HG03095 (cell line): ENCODE measurements at regions not wholly inside any gene's neighbourhood (a gene's known extent, or its start where the extent isn't known, plus 50 kb on each side); places are given as distances from the start of the nearest gene placed in this dataset.
A peak's percentile ranks its signal among the peaks of the same experiment; 100 is the strongest.

ENCODE experiments used
- ATAC-seq: cut with Tn5 transposase; IDR thresholded peaks from one replicate; pipeline ENCODE4 v1.9.1; 2021; ENCODE audit warnings: moderate library complexity; ENCODE audit not compliant: unreplicated experiment

DNA sequence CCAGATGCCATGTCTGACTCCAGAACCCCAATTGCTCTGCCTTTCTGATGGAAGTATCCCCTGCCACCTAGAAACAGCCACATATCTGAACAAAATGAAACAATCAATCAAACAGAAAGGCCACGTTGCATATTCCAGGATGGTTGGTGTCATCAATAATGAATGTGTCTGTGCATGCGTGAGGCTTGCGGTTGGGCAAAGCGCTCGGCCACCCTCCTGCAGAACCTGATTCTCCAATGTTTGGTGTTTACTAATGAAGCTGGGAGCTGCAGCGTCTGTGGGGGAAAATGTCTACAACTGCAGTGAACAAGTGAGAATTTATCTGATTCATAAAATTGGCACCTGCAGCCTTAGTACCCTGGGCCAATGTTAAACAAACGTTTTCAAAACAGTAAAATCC is 121.2 kb upstream of the ADARB2 start:
- ATAC-seq: no peak

DNA sequence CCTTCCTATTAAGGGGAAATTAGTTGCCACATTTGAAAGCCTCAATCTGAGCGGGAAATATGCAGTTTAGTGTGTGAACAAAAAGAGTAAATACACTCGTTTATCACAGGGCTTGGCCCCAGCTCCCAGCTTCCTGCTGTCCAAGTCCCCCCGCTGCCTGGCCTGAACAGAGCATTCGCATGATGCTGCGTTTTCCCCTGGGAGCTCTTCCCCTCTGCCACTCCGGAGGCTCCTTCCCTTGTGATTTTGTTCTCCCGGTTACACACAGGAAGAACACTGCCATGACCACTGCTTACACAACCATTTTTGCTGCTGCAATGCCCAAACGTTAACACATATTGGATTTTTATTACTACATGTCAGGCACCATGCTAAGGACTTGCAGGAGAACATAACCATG is 120.7 kb upstream of the ADARB2 start:
- ATAC-seq: no peak

DNA sequence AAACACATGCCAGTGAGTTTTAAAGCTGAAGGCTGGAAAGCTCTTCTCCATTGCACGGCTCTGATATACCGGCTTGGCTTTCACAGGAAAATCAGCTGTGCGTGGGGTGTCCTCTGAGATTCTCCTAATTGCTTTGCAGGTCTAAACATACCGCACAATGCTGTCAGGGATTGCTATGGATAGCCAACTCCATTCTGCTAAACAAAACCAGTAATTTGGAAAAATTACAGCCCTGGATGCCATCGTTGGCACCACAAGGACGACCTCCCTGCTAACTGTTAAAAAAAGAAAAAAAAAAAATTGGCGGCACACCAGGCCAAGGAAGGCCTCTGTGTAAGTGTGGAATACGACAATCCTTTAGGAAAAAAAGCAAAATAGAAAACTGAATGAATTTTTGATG is 118.6 kb upstream of the ADARB2 start:
- no peak for ATAC-seq

DNA sequence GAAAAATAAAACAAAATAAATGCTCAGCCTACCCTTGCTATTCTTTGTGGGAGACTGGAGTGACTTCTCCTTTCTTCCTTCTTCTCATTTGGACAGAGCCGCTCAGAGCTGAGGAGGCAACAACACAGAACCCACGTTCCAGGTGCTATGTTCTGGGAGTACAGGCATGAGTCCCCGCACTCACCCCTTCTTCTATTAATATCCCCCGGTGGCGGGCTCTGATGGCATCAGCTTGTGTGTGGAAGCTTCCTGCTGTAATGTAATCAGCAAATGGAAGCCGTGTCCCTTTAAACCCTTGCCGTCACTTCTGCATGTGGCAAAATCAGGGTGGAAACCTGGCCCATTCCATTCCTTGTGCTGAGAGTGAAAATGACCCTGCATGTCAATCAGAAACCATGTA is 116.9 kb upstream of the ADARB2 start:
- ATAC-seq: no peak

DNA sequence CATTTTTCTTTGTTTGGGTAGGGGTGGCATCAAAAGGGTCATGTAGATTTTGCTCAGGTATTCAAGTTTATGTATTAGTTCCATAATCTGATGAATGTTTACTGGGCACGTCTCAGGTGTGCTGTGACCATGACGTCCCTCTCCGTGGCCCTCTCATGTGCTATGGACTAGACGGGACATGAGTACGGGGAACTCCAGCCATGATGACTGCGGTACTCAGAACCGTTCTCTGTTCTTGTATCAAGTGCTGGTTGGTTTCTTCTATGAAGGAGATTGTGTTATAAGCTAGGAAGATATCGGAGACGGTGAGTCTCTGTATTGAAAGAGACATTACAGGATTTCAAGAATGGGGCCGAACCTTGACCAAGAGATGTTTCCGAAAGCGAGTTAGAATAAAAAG is 116.5 kb upstream of the ADARB2 start:
- ATAC-seq: no peak

DNA sequence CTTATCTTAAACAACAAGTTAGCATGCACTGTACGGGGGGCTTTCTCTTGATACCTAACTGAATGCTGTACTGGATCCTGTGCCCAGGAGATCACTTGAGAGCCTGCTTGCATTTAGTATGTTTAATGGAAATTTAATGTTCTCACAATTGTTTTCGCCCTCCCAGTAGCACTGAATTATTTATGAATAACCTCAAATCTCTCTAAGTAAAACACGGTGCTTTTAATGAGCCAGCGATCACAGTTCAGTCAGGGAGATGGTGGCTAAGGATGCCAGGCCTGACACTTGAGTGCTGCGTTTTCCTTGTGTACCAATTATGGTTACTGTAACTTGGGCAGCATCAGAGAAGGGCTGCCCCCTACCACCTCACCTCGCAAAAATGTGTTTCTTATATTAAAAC is 115.5 kb upstream of the ADARB2 start:
- no peak for ATAC-seq

DNA sequence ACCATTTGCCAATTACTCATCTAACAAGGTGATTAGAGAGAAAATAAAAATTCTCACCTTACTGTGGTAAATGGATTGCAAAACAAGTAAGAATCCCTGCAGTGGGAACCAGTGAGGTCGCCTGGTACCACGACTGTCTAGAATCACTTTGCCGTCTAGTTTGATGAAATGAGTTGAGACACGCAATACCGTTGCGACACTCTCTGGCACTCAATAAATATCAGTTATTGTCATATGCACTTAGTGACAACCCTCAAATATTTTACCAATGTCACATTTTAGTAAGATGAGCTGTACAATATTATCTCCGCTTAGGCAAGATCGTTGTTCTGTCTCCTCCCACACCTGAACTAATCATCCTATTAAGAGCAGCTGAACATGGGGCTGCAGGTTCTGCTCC is 114.4 kb upstream of the ADARB2 start:
- ATAC-seq: no peak

DNA sequence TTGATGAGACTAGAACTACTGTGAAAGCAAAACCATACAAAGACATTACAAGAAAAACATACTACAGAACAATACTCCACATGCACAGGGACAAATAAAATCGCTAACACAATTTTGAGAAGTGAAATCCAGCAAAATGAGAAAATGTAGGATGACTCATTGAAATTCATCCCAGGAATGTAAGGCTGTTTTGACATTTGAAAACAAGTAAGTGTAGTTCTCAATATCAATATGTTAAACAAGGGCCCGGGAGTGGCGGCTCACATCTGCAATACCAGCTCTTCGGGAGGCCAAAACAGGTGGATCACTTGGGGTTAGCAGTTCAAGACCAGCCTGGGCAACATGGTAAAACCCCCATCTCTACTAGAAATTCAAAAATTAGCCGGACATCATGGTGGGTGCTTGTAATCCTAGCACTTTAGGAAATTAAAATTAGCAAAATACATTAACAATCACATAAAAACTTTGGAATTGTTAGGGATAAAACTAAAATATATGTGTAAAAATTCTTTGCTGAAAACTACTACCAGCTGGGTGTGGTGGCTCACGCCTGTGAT is 113.7 kb upstream of the ADARB2 start:
- no peak for ATAC-seq

DNA sequence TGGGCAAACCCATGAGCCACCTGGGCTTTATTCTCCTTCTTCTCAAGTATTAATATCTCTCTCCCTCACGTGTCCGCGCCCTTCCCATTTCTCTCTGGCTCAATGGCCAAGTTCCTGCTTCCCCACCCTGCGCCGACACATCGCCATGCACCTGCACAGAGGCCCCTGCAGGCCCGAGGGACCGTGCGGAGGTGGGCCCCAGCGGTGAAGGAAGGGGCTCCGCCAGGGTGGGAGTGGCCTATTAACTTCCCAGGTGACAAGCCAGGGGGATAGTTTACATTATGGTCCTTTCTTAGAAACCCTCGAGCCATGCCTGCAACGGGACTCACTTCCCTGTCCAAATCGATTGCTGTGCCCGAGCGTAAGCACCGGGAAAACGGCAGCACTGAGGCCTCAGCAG is 110.0 kb upstream of the ADARB2 start:
- no peak for ATAC-seq

DNA sequence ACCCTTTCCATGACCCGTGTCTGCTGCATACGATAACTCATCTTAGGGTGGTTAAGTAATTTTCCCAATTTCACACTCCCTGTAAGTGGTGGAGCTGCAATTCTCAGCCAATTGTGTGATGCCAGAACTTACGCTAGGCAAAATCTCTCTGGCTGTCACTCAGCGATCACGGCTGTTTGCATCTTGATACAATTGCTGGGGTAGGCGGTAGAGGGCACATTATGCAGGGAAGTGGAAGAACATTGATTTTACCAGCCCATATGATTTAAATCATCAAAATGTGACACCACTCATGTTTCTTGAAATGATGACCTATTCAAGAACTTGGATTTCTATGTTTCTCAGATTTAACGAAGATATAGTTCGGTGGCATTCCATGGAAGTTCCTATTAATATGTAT is 108.7 kb upstream of the ADARB2 start:
- no peak for ATAC-seq

DNA sequence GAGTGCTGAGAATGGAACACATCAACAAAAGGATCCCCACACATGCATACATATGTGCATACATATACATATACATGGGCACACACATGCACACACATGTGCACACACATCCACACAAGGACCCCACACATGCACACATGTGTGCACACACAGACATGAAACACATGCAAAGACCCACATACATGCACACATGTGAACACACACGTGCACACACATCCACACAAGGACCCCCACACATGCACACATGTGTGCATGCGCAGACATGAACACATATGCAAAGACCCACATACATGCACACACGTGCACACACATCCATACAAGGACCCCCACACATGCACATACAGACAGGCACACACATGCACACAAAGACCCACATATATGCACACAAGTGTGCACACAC is 104.4 kb upstream of the ADARB2 start:
- ATAC-seq: no peak

DNA sequence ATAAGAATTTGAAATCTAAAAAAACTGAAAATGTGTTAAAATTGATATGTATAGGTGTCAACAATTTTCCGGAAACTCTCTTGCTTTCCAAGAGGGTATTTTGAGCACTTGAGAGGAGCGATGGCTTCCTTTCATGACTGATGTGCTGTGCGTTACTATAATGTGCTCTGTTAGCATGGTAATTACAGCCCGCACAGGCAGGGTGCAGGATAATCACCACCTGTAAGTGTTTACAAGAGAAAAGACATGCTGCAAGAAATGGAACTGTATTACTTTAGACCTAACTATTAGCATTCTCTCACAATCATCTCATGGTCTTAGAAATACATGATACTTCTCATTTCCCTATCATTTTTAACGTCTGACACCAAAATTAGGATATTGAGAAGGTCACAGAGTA is 92.4 kb upstream of the ADARB2 start:
- no peak for ATAC-seq

DNA sequence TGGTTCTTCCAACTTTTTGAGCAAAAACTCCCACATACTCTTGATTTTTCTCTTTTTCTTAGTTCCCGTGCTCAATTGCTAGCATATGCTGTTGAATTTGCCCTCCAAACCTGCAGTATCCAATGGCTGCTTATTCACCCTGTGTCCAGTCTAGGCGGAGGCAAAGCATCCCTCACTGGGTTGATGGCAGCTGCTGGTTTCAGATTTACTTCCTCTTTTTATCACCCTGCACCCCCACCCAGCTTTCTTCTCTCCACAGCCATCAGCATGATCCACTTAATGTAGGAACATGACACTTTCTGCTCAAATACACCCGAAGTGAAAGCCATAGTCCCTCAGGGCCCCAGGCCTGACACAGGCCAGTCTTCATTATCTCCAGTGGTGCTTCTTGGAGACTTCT is 87.6 kb upstream of the ADARB2 start:
- ATAC-seq: peak; percentile 46

DNA sequence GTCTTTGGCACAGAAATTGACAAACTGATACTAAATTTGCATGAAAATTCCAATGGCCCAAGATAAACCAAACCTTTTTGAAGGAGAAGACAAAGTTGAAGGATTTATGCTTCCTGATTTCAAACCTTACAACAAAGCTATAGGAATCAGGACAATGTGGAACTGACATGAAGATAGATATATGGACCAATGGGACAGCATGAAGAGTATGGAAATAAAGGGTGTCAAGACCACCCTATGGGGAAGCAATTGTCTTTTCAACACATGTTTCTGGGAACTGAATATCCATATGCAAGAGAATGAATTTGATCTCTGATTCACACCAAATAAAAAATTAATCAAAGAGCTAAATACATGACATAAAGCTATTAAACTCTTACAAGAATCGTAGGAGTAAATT is 77.2 kb upstream of the ADARB2 start:
- no peak for ATAC-seq

DNA sequence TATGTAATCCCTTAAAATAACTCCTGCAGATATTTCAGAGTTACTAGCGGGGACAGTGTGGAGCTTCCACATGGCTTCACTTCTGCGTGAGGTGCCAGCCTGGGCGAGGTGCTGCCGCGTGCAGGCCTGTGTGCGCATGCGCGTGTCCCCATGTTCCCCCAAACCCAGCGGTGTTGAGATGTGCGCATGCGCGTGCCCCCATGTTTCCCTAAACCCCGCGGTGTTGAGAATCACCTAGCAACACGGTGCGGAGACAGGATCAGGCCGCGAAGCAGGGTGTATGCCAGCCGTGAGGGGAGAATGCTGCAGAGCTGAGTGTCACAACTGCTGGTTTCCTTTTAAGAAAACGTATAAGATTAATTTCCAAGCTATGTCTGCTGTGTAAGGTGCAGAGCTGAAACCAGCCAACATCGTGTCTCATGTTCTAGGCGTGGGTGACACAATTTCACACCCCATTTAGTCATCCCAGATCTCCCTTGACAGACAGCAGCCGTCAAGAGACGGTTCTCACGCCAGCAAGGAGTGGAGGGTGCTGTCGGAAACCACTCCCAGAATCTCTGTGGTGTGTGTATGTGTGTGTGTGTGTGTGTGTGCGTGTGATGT is 71.9 kb upstream of the ADARB2 start:
- ATAC-seq: no peak

DNA sequence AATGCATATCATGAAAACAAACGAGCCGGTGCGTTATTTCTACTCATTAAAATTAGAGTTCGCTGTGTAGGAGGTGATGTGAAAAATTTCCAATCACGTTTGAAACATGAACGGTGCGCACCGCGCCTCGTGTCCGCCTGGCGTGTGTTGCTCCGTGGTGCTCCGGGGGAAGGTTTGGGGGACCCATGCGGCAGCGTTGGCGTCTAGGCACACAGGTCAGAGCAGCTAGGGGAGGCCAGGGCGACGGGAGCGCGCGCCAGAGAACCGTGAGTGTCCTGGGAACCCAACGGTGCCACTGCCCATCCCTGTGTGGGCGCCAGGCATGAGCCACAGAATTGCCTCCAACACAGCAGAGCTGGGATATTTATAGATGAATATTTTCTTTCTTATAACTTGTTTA is 70.6 kb upstream of the ADARB2 start:
- ATAC-seq: no peak

DNA sequence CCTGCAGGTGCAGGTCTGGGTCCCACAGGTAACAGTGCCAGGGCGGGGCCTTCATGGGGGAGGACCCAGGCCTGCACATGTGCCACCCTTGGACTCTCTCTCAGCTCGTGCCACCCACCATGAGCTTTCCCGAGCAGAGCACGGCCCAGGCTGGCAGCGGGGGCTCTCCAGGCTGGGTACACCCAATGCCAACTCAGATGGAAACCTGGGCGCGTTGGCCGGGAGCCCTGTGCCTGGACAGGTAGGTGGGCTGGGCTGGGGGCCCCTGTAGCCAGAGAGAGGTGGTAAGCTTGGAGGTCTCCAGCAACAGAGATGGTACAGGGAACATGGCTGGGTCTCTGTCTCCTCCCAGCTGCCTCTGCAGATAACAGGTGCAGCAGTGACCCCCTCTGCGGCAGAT is 69.9 kb upstream of the ADARB2 start:
- ATAC-seq: no peak

DNA sequence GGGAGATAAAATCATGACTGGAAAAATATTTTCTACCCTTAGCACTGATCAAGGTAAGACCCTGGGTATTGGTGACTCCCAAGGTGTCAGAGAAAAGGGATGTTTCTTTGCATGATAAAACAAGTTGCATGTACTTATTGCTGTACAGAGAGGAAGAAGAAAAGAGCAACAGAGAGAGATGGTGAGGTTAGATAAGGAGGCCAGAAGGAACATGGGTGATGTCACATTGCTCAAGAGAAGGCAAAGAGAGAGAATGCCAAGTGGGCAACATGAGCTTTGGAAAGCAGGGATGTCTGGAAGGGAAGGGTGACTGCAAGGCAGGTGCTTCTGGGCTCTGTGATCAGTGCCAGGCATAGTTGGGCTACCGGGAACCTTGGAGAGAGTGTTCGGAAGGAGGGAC is 65.1 kb upstream of the ADARB2 start:
- no peak for ATAC-seq

DNA sequence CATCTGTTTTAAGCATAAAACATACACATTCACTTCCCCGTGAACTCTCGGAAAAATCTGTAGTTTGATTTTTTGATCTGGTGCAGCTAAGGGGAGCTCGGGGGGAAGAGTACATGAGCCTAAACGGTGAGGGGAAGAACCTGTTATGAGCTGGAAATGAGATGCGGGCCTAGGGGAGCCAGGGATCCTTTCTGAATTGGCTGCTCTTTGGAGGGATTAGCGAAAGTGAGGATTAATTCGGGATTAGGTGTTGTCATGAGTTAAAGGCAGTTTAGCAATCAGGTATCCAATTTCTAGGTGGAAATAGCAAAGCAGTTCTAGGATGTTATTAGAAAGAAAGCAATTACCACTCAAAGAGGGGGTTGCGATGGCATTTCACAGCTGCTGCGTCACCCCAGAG is 51.1 kb upstream of the ADARB2 start:
- ATAC-seq: no peak
